ENCODE measurements at regions not wholly inside any gene's neighbourhood (a gene's known extent, or its start where the extent isn't known, plus 50 kb on each side); places are given as distances from the start of the nearest gene placed in this dataset.
A peak's percentile ranks its signal among the peaks of the same experiment; 100 is the strongest.

GRCh38 chr10:107747851-107748250 lies 583.3 kb upstream of the SORCS1 start:
- DNase-seq (ENCODE audit: low spot score) = no peak
- in situ Hi-C loops (cut with MboI; ENCODE audit: low pct_unique_long_range_greater_than_20kb, low sequenced_read_pairs, unreplicated experiment) = no loop called here
- no peak for TF ChIP-seq CTCF (IDR thresholded peaks at IDR 0.05; ENCODE audit: extremely low read depth, insufficient read depth, missing control alignments)

DNA sequence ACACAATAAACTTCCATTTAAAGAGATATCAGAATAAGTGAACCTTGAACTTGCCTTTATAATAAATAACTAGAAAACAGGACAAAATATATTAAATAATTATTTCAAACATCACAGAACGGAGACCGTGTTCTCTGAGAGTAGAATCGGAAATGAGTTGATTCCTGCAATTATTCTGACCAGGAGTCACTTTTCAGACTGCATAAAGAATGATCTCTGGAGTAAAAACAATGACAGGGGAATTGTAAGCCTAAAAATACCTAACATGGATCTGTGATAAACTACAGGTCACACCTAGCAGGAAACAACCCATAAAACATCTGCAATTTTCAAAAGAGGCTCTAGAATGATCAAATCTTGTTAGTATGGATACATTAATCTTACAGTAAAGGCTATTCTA lies 577.5 kb upstream of the SORCS1 start:
- in situ Hi-C loops (cut with MboI; ENCODE audit: low pct_unique_long_range_greater_than_20kb, low sequenced_read_pairs, unreplicated experiment) = no loop called here
- DNase-seq (ENCODE audit: low spot score) = no peak
- TF ChIP-seq CTCF (IDR thresholded peaks at IDR 0.05; ENCODE audit: extremely low read depth, insufficient read depth, missing control alignments) = no peak

DNA sequence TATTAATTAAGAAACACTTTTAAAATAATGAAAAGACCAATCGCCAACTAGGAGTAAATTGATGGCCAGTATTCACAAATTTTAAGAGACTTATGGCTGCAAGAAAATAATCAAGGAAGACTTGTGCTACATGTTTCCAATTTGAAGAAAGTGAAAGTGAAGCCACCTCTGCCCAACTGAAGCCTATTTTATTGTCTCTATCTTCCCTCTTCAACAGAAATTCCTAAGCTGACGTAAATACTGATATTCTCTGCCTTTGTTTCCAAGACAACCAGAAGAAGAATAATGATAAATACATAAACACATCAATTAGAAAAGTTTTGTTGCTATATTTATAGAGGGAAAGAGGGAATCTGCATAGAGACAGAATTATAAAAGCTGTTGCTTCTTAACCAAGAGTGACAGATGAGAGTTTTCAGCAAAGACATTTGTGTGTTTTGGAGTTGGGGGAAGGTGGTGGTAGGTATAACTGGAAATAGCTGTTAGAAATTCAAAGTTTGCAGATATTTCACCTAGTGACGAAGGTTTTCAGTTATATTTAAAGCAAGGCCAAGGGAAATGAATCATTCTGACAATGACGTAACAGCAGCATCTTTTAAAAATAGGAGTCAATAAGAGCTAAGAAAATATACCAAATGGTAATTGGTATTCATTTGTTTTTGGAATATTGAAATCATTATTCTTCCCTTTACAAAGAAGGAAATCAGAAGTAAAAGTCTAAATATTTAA lies 576.6 kb upstream of the SORCS1 start:
- DNase-seq (ENCODE audit: low spot score) = peak; percentile 3
- in situ Hi-C loops (cut with MboI; ENCODE audit: low pct_unique_long_range_greater_than_20kb, low sequenced_read_pairs, unreplicated experiment) = no loop called here
- TF ChIP-seq CTCF (IDR thresholded peaks at IDR 0.05; ENCODE audit: extremely low read depth, insufficient read depth, missing control alignments) = no peak

DNA sequence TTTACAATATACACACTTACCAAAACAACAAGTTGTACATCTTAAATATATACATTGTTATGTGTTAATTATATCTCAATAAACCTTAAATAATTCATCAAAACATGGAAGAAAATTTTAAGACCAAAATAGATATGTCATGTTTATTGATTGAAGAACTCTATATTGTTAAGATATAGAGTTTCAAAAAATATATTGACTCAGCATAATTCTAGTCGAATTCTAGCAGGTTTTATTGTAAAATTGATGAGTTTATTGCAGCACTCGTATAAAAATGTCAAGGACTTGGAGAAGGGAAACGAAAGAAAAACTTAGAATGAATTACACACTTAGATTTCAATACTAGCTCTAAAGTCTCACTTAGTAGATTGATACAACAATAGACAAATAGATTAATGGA lies 575.4 kb upstream of the SORCS1 start:
- TF ChIP-seq CTCF (IDR thresholded peaks at IDR 0.05; ENCODE audit: extremely low read depth, insufficient read depth, missing control alignments) = no peak
- in situ Hi-C loops (cut with MboI; ENCODE audit: low pct_unique_long_range_greater_than_20kb, low sequenced_read_pairs, unreplicated experiment) = no loop called here
- no peak for DNase-seq (ENCODE audit: low spot score)

DNA sequence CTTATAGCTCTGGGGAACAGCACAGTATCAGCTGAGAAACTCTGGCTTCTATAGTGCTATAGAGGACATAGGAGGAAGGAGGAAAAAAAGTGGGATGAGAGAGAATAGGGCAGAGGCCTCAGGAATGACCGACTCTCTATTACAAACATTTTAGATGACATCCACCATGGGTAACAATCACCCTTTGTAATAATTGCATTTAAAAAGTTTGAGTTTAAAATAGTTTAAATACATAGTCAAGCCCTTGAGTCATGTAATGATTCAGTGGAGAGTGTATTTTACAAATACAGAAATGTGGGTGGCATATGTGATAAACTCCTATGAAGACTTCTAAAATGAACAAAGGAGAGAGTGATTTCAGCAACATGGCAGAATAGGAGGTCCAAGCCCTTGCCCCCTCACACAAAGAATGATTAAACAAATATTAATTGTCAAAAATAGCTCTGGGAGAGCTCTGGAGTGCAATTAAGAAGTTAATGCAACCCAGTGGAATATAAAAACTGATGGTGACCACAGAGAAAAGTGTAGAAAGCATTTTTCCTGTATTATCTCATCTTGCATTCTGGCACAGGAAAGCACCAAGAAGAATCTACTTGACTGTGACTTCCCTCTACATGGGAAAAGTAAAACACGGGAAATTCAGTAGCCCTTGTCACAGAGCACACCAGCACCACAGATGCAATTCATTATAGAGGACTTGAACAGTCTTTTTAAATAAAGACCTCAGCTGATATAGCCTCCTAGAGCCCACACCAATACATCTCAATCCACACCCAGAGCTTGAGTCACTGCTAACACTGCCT lies 569.0 kb upstream of the SORCS1 start:
- in situ Hi-C loops (cut with MboI; ENCODE audit: low pct_unique_long_range_greater_than_20kb, low sequenced_read_pairs, unreplicated experiment) = no loop called here
- DNase-seq (ENCODE audit: low spot score) = no peak
- TF ChIP-seq CTCF (IDR thresholded peaks at IDR 0.05; ENCODE audit: extremely low read depth, insufficient read depth, missing control alignments) = no peak

DNA sequence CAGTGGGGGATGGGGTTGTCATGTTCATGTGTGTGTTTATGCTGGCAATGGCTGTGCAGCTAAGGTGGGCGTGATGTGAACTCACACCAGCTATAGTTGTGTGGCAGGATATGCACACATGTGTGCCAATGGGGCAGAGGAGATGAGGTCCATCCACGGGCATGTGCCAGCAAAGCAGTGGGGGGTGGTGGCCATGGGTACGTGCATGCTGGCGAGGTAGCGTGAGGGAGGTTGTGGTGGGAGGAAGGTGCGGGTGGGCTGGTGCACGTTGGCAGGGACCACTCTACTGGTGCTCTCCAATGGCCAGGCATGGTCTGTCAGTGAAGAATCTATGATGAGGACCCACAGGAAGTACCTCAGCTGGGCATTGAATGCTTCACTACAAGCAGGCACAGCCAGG lies 567.5 kb upstream of the SORCS1 start:
- no peak for TF ChIP-seq CTCF (IDR thresholded peaks at IDR 0.05; ENCODE audit: extremely low read depth, insufficient read depth, missing control alignments)
- no peak for DNase-seq (ENCODE audit: low spot score)
- in situ Hi-C loops (cut with MboI; ENCODE audit: low pct_unique_long_range_greater_than_20kb, low sequenced_read_pairs, unreplicated experiment) = no loop called here
